GM21576 (cell line): ENCODE measurements at regions not wholly inside any gene's neighbourhood (a gene's known extent, or its start where the extent isn't known, plus 50 kb on each side); places are given as distances from the start of the nearest gene placed in this dataset.
"Not testable (repeated sequence)": the region's sequence is repeated elsewhere in the genome, so short reads cannot be mapped to it uniquely, and the experiment has no call there.

Experiments used
- ATAC-seq: cut with Tn5 transposase; IDR thresholded peaks from one replicate; pipeline ENCODE4 v1.9.1; 2021; ENCODE audit warnings: mild to moderate bottlenecking, moderate library complexity; ENCODE audit not compliant: unreplicated experiment

DNA sequence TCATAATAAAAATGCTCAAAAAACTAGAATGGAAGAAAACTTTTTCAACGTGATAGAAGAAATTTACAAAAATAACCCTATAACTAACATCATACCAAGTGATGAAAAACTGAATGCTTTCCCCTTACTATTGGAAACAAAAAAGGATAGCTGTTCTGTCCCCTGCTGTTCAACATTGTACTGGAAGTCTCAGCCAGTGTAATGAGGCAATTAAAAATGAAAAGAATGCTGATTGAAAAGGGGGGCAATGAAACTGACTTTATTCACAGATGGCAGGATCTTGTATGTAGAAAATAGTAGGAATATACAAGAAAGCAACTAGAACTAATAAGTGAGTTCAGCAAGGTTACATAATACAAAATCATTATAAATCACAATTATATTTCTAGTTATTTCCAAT lies 337.9 kb upstream of the KITLG start:
- no peak for ATAC-seq

- no peak for ATAC-seq
These were observed 334.7 kb upstream of the KITLG start for GRCh38 chr12:88914967-88915366.

GRCh38 chr12:88909510-88909909 lies 329.2 kb upstream of the KITLG start:
- ATAC-seq: no peak

DNA sequence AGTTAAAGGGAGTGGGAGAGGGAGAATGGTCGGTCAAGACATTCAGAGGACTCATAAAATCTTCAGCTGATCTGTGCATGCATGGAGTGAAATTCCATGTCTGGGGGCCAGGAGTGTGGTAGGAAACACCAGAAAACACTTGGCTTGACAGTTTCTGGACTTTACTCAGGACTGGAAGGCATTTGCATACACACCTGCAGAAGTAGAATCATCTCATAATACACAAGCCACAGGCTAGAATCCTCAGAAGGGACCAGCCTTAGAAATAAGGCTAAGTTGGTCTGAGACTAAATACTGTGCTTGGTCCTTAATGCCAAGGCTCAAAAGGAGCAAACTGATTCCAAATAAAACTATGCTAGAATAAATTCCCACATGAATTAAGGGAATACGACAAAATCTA lies 328.1 kb upstream of the KITLG start:
- ATAC-seq: no peak

DNA sequence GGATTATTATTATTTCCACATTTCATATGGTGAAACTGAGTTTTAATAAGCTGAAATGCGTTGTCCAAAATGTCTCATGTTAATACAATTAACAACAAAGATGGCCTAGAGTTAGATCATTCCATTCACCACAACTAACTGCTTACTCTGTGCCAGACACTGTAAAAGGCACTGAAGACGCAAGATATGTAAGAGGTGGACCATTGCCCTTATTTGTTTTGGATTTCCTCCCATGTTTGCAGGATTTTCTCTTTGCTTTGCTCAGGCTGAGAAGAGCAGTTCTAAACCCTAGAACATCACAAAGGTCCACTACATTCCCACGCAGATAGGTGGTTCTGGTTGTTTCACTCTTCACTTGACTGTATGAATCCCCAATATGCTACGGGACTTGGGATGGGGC lies 324.4 kb upstream of the KITLG start:
- no peak for ATAC-seq

- ATAC-seq: no peak
These were observed 323.1 kb upstream of the KITLG start for GRCh38 chr12:88903333-88903732.

- no peak for ATAC-seq
These were observed 317.5 kb upstream of the KITLG start for GRCh38 chr12:88897723-88898122.

DNA sequence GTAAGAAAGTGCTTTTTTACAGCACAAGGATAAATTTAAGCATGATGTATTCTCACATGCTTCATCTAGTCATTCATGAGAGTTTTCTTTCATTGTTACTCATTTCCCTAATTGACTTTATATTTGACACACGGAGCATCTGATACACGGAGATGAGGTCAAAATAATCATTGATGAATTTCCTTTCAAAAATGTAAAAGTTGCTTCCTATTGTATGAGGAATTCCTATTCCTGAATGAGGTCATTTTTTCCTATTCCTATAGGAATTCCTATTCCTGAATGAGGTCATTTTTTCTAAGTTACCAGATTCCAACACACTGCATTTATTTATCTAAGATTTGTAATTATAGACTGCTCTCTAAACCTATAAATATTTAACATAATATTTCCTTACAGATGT lies 316.7 kb upstream of the KITLG start:
- ATAC-seq: no peak

DNA sequence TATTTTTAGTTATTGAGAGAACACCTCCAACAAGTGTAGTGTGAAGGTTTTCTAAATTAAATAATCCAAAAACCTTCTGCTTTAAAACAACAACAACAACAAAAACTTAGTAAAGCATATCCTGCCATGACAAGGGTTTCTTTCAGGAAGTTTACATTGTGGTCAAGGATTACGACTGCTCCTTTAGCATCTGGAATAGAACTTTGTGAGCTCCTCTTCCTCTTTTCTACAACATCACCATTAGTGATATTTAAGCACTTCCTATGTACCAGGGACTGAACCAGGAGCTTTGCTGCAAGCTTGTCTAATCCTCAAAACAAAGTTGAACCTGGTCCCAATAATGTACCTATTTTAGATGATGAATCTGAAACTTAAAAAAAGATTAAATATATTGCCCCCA lies 315.4 kb upstream of the KITLG start:
- ATAC-seq: no peak

- ATAC-seq: no peak
These were observed 313.5 kb upstream of the KITLG start for GRCh38 chr12:88893801-88894200.

DNA sequence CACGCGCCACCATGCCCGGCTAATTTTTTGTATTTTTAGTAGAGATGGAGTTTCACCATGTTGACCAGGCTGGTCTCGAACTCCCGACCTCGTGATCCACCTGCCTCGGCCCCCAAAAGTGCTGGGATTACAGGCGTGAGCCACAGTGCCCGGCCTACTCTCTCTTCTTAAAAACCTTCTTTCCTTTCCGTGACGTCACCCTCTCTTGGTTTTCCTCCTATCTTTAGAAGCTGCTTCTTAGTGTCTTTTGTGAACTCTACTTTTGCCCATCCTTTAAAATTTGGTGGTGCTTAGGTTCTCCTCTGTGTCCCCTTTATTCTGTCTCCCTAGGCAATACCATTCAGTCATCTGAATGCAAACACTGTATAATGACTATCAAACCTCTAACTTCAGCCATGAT lies 311.2 kb upstream of the KITLG start:
- not testable (repeated sequence) for ATAC-seq

- ATAC-seq: no peak
These were observed 309.2 kb upstream of the KITLG start for GRCh38 chr12:88889326-88890110.

DNA sequence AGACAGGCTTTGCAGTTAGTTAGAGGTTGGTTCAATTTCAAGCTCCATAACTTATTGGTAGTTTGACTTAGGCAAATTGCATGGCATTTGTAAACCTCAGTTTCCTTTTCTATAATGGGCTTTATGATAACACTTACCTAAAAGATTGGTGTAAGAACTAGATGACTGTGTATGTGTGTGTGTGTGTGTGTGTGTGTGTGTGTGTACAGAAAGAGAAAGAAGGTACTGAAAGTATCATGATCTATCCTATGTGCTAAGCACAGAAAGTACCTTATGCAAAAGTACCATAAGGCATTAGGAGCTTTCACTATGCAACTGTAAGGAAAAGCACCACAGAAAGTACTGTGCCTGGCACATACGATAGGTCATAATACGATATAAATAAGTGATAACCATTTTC lies 304.3 kb upstream of the KITLG start:
- peak; percentile 75 for ATAC-seq

- no peak for ATAC-seq
These were observed 302.4 kb upstream of the KITLG start for GRCh38 chr12:88882662-88883061.

GRCh38 chr12:88880051-88880450 lies 299.8 kb upstream of the KITLG start:
- ATAC-seq: no peak

GRCh38 chr12:88878295-88878694 lies 298.0 kb upstream of the KITLG start:
- ATAC-seq: no peak

- ATAC-seq: no peak
These were observed 296.6 kb upstream of the KITLG start for GRCh38 chr12:88876857-88877256.

- ATAC-seq: no peak
These were observed 289.9 kb upstream of the KITLG start for GRCh38 chr12:88870000-88870737.

DNA sequence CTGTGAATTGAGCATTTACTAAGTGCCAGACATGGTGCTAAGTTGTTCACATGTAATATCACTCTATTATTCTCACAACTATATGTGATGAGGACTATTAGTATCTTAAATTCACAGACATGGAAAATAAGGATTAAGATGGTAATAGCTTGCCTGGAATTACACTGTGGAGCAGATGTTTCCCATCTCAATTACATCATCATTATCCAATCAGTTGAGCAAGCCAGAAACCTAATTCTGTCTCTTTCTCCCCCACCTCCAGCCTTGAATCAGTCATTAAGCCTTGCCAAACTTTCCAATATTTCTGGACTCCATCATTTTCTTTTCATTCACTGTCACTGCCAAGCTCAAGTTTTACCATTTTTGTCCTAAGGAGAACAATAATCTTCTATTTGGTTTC lies 287.8 kb upstream of the KITLG start:
- no peak for ATAC-seq

- ATAC-seq: no peak
These were observed 287.2 kb upstream of the KITLG start for GRCh38 chr12:88867510-88867909.

DNA sequence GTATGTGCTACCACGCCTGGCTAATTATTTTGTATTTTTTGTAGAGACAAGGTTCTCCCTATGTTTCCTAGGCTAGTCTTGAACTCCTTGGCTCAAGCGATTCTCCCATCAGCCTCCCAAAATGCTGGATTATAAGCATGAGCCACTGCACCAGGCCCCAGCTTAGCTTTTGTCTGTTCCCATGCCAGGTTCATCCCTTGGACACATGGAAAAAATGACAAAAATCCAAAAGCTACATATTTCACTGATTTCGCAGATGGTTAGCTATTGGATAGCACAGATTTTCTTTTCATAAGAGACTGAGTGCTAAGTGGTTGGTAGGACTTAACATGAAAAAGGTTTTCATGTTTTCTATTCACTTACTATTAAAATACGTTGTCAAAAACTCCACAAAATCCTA lies 286.6 kb upstream of the KITLG start:
- no peak for ATAC-seq

DNA sequence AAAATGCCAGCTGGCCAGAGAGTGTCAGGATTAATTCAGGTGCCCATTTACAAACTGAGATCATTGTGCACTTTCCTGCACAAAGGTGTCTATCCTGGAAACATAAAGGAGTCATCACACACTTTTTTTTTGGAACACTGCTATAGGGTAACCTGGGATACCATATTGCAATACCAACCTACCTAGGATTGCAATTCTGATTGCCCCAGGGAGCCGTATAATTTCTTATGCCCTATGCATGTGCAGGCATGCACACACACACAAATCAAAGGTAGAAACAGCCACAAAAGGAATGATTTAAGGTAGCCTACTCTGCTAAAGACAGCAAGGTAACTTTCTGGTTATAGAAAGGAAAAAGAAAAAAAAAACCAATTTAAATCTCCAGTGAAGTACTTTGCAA lies 285.3 kb upstream of the KITLG start:
- no peak for ATAC-seq
